ENCODE measurements at regions not wholly inside any gene's neighbourhood (a gene's known extent, or its start where the extent isn't known, plus 50 kb on each side); places are given as distances from the start of the nearest gene placed in this dataset.

DNA sequence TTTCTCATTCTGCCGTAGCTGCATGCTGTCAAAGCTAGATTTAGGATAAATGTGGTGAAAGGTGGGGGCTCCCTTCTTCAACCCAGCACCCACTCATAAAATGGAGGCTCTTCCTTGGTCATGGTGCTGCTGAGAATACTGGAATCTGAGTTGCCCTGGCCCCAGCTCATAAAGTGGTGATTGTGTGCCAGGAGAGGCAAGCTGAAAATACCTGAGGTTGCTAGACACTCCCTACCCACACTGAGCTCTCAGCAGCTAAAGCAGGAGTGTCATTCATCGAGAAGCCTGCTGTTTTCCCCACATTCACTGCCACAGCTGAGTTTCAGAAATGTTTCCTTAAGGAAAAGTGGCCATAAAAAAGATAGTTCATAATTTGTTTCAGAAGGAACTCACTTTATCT, 297.1 kb upstream of the RBMS1 start:
- TF ChIP-seq POLR2A (IDR thresholded peaks at IDR 0.05) (no peak), EP300 (IDR thresholded peaks at IDR 0.05) (no peak), POLR2AphosphoS5 (IDR thresholded peaks at IDR 0.05) (no peak)
- TF ChIP-seq, protein P1, sequence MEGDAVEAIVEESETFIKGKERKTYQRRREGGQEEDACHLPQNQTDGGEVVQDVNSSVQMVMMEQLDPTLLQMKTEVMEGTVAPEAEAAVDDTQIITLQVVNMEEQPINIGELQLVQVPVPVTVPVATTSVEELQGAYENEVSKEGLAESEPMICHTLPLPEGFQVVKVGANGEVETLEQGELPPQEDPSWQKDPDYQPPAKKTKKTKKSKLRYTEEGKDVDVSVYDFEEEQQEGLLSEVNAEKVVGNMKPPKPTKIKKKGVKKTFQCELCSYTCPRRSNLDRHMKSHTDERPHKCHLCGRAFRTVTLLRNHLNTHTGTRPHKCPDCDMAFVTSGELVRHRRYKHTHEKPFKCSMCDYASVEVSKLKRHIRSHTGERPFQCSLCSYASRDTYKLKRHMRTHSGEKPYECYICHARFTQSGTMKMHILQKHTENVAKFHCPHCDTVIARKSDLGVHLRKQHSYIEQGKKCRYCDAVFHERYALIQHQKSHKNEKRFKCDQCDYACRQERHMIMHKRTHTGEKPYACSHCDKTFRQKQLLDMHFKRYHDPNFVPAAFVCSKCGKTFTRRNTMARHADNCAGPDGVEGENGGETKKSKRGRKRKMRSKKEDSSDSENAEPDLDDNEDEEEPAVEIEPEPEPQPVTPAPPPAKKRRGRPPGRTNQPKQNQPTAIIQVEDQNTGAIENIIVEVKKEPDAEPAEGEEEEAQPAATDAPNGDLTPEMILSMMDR (IDR thresholded peaks at IDR 0.05): no peak
